GM18498 (cell line): ENCODE measurements at regions not wholly inside any gene's neighbourhood (a gene's known extent, or its start where the extent isn't known, plus 50 kb on each side); places are given as distances from the start of the nearest gene placed in this dataset.

Source experiments
- ATAC-seq: cut with Tn5 transposase; IDR thresholded peaks from one replicate; pipeline ENCODE4 v1.9.1; 2021; ENCODE audit warnings: mild to moderate bottlenecking, moderate library complexity; ENCODE audit not compliant: unreplicated experiment

DNA sequence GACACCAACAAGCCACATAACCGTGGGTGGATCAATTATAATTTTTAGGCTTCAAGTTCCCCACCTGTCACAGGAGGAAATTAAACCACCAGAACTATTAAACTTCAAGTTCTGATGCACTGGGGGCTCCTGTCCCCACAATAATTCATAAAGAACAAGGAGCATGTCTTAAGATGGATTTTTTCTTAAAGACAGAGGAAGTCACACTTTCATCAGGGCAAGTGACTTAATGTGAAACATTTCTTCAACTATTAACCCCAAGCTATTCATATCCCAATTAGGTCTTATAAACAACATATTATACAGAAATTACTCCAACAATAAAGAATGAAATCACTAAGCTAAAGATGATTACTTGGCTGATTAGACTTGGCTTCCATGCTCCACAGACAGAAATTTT lies 292.5 kb downstream of the ETAA1 start:
- ATAC-seq, result no peak

DNA sequence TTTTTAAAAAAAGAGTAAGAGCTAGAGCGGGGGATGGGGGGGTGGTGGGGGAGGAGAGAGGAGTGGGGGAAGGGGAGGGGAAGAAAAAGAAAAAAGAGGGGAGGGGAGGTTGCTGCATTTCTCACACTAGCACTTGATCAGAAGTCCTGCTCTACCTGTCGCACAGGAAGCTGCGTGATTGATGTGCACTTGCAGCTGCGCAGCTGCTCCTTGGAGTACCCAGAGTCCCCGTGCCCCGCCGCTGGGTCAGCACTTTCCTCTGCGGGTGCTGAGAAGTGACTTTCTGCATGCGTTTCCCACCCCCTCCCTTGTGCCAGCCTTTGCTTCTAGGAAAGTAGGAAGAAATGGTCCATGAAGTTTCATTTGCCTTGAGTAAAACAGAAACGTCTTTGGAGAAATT lies 297.3 kb downstream of the ETAA1 start:
- ATAC-seq, result no peak

DNA sequence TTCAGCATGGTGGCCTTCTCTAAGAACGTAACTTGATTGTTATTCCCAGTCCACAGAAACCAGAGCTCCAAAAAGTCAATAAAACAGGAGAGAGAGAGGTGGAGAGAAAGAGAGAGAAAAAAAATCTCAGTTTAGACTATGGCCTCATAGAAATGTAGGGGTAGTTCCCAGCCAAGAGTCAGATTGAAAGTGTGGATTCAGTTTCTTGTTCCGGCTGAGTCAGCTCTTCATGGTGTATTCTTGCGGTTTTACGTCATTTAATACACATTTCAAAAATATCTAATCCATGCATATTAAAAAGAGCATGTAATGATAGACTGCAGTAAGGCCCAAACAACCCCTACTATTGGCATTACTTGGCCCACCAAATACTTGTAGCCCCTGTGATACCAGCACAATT lies 303.9 kb downstream of the ETAA1 start:
- no peak for ATAC-seq

DNA sequence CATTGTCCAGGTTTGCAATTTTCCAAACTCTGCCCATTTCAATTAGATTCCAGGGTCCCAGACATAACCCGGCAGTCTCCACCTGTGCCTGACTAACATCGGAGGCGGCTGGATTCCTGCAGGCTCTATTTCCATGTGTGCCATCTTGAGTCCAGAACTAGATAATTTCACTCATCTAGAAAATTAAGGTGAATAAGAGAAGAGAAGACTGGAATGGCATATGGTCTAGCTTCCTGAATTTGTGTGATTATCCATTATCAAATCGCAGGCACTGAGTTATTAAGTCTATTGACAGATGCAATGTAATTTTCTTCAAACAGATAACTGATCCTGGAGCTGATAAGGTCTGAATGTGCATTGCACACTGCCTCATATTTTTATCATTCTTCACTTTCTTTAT lies 305.2 kb downstream of the ETAA1 start:
- no peak for ATAC-seq

DNA sequence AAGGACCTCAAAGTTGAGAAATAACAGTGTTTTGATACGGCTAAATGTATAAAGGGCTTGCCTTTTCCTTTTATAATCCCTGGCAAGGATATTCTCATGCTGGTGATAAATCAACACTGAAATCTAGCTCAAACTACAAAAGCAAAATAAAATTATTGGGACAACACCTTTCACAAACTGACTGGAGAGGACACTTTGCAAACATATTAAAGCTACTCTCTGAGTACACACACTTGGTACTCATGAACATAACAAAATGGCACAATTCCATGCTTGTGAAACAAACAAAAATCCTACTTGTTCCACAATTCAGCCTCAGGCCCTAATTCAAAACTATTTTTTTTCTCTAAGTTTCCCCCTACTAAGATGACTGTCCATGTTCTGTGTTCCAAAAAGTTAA lies 305.8 kb downstream of the ETAA1 start:
- no peak for ATAC-seq

DNA sequence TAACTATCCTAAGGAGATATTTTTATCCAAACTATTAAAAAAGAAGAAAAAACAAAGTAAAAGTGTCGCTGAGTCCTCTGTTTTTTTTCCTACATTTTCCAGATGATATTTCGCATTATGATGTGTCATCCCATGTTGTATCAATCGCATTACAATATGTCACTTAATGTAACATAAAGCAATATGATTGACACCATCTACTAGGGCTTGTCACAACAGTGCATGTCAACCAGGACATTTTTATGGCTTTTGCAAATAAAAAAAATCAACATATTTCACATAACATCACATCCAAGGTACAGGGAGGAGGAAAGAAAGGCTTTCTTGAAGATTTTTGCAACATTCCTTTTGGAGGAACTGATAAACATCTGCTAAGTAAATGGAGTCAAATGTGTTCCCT lies 308.9 kb downstream of the ETAA1 start:
- no peak for ATAC-seq

DNA sequence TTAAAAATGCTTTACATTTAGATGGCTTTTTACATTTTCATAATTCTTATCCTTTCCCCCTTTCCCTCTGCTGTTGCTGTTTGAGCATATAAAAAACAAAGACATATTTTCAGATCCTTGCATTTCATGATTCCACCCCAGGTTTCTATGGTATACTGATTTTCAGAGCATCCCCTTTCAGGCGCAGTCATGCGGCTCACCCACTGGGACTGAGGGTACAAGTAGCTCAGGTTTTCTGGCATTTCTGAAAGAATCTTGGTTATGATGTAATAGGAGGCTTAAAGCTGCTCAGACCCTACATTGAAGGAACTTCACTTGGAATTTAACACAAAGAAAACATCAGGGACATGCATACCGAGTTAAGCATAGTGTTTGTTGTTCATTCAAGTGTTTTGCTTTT lies 310.8 kb downstream of the ETAA1 start:
- no peak for ATAC-seq

DNA sequence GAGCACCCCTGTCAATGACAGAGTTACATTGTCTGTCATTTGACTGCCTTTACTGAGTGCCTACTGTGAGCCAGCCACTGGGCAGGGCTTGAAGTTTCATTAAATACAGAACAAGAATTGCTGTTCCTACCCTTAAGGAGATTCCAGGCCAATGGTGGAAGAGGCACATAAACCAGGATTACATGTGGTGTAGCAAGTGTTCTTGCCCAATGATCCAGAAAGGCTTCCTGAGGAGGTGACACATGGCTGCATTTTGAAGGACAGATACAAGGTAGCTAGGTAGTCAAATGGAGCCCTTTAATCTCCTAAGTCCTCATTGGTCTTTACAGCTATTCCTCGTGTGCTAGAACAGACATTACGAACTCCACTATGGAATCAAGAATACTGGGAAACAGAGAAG lies 312.7 kb downstream of the ETAA1 start:
- no peak for ATAC-seq

DNA sequence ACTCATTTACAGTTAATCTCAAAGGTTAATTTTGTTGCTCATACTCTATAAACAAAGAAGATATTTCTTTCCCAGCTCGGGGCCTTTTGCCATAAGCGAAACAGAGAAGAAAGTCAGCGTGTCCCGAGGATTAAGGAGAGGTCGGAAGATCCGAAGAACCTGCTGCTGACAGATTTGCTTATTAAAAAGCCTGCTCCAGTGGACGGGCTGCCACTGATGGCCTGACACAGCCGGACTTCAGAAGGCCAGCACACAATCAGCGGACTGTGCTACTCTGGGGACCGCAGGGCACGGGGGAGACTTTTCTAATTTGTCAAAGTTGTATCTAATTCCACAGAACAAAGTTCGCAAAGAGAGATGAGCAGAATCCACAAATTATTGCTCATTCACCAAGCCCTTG lies 315.4 kb downstream of the ETAA1 start:
- ATAC-seq, result no peak

DNA sequence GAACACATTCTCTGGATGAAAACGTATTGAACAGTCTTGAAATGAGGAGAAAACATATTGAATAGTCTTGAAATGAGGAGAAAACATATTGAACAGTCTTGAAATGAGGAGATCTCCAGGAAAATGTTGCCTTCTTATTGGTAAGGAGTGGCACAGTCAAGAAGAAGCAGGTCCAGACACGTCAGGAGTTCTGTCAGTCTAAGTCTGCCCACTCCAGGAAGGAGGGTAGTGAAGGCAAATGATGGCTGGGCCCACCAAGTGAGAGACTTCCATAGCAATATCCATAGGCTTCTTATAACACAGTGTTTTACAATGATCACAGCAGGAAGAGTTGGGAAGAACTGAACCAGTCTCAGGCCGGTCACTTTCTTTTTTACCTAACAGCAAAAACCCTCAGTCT lies 316.2 kb downstream of the ETAA1 start:
- ATAC-seq, result no peak

DNA sequence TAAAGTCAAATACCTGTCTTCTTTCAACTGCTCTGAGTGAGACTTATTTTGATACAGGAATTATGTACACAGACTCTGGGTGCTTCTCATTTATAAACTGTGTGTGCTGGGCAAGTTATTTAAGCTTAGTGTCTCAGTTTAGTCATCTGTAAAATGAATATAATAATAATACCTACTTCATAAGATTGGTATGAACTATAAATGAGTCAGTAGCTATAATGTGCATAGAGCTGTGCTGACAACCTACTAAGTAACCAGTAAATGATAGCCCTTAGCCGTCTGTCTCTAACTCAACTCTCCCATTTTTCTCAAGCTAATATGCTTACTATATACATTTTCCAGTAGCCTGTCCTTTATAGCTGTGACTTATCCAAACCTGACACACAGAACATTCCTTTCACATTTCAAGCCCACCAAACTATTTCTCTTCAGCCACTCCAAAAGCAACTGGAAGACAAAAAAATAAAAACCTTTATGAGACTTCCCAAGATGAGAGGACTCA lies 319.8 kb downstream of the ETAA1 start:
- no peak for ATAC-seq

DNA sequence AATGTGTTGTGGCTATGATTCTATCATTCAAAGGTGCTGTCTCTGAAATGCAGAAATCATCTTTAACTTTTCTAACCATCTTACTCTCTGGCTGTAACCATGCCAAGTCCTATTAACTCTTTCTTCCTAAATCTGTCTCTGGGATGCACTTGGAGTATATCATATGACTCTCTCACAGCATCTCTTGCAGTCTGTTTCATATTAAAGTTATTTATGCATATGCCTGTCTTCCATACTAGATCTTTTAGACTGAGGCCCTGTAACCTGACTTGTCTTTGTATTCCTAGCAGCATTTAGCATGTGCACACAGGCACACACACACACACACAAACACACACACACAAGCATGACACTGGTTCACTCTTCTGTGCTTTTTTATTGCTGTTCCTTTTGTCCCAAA lies 320.6 kb downstream of the ETAA1 start:
- no peak for ATAC-seq

DNA sequence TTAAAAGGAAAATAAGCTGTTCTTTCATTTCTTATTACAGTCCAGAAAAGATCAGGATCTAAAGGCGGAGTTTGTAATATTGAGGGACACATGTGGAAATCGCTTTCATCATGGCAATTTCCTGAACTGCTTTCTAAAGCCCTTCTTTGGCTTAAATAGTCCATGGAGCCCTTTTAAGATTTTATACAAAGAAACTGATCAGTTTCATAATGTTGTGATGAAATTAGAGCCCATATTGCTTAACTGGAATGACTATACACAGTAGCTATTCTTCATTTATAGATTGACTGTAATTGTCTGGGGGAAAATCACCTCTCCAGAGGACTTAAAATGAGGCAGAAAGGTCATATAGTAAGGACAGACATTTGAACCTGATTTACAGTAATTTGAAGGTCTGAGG lies 322.2 kb downstream of the ETAA1 start:
- no peak for ATAC-seq

DNA sequence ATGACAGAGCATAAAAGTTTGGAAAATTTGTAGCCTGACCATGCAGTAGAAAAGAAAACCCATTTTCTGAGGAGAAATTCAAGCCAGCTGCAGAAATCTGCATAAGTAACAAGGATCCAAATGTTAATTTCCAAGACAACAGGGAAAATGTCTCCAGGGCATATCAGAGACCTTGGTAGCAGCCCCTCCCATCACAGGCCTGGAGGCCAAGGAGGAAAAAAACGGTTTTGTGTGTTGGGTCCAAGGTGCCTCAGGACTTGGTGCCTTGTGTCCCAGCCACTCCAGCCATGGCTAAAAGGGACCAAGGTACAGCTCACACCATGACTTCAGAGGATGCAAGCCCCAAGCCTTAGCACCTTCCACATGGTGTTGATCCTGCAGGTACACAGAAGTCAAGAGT lies 324.4 kb downstream of the ETAA1 start:
- ATAC-seq, result no peak

DNA sequence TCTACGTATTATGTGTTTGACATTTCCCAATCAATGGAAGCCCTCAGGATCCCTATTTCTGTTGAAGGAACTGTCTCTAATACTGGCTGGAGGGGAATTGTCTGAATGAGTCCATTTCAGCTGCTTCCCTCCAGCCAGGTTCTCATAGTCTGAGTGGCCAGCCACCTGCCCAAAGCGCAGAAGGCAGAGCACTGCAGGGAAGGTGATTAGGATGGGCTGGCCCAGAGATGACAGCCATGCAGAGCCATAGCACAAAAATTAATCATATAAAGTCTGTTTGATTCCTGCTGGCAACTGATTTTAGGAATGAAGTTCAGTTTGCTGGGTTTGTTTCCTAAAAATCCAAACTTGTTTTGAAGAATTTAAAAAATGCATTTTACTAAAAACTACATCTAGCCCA lies 327.1 kb downstream of the ETAA1 start:
- ATAC-seq, result no peak

DNA sequence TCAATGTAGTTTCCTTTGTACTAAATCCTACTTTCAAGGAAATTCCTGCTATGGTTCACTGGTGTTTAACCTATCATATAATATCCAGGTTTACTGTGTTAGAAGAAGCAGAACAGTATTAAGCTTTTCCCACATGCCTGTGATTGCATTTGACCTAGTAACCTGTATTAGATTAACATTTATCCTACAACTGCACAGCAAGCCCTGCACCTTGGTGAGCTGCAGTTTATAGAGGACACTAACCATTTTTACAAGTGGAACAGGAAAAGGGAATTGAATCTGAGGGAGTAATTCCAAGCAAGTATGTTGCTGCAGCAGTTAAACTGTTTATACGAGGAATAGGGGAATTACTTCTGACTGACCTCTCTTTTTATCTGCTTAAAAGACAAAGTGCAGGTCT lies 328.6 kb downstream of the ETAA1 start:
- no peak for ATAC-seq

DNA sequence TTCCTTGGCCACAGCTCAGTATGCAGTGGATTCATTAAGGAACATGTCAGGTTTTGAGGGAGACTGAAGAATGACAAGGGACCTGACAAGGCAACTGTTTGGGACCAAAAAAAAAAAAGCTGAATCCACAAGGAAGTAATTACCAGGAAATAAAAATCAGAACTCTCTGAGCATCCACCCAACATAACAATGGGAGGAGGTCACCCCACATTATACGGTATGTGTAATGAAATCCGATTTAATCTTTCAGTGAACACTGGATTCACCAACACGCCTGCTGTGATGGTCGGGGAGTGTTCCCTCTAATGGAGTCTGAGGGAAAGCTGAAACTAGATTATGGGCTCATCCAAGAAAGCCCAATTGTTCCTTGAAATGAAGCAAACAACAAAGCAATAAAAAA lies 329.3 kb downstream of the ETAA1 start:
- no peak for ATAC-seq

DNA sequence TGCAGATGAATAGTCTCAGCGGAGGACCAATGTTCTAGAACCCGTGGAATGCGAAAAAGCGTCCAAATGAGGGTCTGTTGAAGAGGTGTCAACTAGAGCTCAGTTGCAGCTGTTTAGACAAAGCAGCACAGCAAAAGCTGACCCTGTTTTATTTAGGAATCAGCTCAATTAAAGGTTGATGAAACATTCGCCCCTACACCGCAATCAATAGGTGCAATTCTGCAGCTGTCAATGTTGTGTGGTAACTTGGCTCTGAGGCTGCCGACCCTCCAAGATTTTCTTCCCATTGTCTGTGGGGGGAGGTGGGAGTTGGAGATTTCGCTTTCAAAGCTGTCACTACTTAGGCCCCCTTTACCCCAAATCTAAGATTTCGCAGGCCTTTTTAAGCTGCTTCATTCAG lies 330.0 kb downstream of the ETAA1 start:
- ATAC-seq, result no peak

DNA sequence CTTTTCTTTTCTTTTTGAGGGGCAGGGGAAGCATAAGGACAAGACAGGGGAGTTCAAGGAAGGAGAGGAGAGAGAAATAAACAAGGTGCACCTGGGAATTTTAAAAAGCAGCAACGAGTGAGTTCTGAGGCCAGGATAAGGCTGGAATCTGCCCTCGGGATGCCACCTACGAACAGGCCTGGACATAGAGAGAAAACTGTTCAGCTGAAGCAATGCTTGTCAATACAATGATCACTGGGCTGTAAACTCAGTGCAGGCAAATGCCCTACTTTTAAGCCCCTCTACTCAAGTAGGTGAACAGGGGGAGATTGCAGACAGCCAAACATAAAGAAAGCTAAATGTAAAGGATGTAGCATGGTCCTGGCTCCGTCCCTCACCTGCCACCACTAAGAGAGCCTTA lies 330.5 kb downstream of the ETAA1 start:
- no peak for ATAC-seq

DNA sequence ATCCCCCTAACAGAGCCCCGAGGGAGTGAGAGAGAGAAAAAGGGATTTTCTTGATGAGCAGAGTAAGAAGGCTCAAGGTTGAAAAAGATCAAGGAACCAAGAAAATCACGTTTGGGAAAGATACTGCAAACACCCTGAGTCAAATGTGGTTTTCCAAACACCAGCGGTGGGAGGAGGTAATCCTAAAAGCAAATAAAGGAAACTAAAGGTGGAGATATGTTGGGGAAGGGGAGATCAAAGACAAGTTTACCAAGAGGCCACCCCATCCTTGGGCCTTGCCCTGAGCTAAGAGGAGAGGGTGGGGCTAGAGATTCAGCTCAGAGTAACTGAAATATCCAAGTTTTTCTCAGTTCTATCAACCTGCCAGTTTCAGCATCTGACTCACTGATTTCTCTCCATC lies 332.3 kb downstream of the ETAA1 start:
- ATAC-seq, result no peak

DNA sequence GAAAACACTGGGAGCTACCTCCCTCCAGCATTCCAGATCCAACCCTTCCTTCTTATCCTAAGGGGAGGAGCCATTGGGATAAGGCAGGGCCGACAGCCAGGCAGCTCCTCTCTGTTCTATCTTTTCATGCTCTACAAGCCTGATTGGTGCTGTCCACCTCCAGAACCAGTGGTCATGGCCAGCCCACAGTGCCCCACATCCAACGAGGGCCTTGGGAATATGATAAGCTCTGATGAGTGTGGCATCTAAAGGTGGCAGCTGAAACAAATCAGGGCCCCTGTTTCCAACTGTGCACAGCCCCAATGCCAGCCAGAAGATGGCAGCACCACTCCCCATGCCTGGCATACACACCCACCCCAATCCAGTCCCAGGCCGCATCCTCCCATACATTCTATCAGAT lies 329.3 kb downstream of the C1D start:
- no peak for ATAC-seq

DNA sequence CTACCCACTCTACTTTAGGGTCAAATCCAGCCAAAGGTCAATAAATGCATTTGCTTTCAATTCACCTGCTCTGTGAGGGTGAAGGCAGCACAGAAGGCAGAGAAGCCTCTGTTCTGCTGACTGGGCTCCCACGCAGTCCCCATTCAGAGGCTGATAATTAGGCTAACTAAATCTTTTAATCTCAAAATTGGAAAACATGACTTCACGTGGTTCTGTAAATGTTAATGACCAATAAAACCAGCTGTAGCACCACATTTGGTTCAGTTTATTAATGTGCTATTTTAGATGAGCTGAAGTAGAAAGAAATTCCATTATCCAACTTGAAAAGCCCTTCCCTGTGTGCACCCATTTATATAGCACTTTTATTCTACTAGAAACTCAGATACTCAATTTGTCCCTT lies 310.6 kb downstream of the C1D start:
- ATAC-seq, result no peak

DNA sequence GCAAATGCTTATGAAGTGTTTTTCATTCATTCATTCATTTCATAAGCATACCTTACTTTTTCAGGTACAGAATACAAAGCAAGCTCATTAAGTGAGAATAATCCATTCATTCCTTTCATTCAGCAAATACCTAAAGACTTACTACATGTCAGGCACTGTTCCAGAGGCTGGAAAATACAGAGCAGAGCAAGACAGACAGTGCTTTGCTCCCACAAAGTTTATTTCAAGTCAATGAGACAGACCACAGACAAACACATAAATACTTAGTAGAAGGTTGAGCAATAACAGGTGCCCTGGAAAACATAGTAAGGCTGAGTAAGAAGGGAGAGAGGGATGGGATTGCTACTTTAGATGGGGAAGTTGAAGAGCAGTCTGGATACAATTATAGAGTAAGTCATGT lies 309.8 kb downstream of the C1D start:
- no peak for ATAC-seq
